Middle frontal gyrus (tissue), 1 donor: ENCODE measurements at regions not wholly inside any gene's neighbourhood (a gene's known extent, or its start where the extent isn't known, plus 50 kb on each side); places are given as distances from the start of the nearest gene placed in this dataset.

Source experiments
- DNase-seq: peaks from one replicate; pipeline ENCODE4 v3.0.0-alpha.2; 2015; ENCODE audit warnings: low spot score; ENCODE audit errors: extremely low spot score

GRCh38 chr12:124726596-124727263 is 136.9 kb downstream of the SCARB1 start:
- DNase-seq: no peak

GRCh38 chr12:124725597-124726237 is 137.9 kb downstream of the SCARB1 start:
- no peak for DNase-seq

GRCh38 chr12:124725099-124725498 is 138.6 kb downstream of the SCARB1 start:
- no peak for DNase-seq

GRCh38 chr12:124722878-124723277 is 140.8 kb downstream of the SCARB1 start:
- no peak for DNase-seq

- DNase-seq: no peak
Observed at GRCh38 chr12:124721501-124722162, 142.0 kb downstream of the SCARB1 start.

- peak; percentile 51 for DNase-seq
Observed at GRCh38 chr12:124720681-124721500, 142.8 kb downstream of the SCARB1 start.

GRCh38 chr12:124720004-124720680 is 143.5 kb downstream of the SCARB1 start:
- no peak for DNase-seq

GRCh38 chr12:124719231-124719630 is 144.4 kb downstream of the SCARB1 start:
- DNase-seq: no peak

- DNase-seq: no peak
Observed at GRCh38 chr12:124718458-124718857, 145.2 kb downstream of the SCARB1 start.

GRCh38 chr12:124718036-124718435 is 145.6 kb downstream of the SCARB1 start:
- no peak for DNase-seq

GRCh38 chr12:124717318-124717717 is 146.3 kb downstream of the SCARB1 start:
- no peak for DNase-seq

- no peak for DNase-seq
Observed at GRCh38 chr12:124716208-124717130, 147.2 kb downstream of the SCARB1 start.

GRCh38 chr12:124715121-124715990 is 147.9 kb upstream of the NCOR2 start:
- no peak for DNase-seq

GRCh38 chr12:124713436-124714082 is 146.1 kb upstream of the NCOR2 start:
- no peak for DNase-seq

GRCh38 chr12:124713041-124713435 is 145.6 kb upstream of the NCOR2 start:
- DNase-seq: no peak

- DNase-seq: no peak
Observed at GRCh38 chr12:124711344-124711743, 143.9 kb upstream of the NCOR2 start.

- no peak for DNase-seq
Observed at GRCh38 chr12:124709722-124710687, 142.6 kb upstream of the NCOR2 start.
